ENCODE measurements at regions not wholly inside any gene's neighbourhood (a gene's known extent, or its start where the extent isn't known, plus 50 kb on each side); places are given as distances from the start of the nearest gene placed in this dataset.

DNA sequence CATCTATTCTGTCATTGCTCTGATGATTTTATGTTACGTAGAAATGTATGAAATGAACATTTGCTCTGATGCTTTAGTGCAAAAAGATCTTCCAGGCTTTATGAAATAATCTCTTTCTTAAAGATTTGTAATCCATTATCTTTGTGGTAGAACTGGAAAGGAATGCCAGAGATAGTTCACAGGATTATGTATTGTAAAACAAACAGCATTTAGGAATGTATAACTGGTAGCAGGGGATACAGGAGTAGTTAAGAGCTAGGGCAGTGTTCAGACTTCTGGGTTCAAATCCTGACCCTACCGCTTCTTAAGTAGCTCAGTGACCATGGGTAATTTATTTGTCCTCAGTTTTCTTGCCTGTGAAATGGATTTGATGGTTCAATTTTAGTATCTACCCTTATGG, 429.8 kb upstream of the TPM1 start:
- TF ChIP-seq POLR2AphosphoS5 (IDR thresholded peaks at IDR 0.05) (no peak), SMC3 (conservative IDR thresholded peaks at IDR 0.05; ENCODE audit: poor library complexity) (no peak), RAD21 (conservative IDR thresholded peaks at IDR 0.05) (no peak), EP300 (conservative IDR thresholded peaks at IDR 0.05; ENCODE audit: poor library complexity, severe bottlenecking) (no peak), MXI1 (conservative IDR thresholded peaks at IDR 0.05; ENCODE audit: poor library complexity, severe bottlenecking) (no peak), TAF1 (IDR thresholded peaks at IDR 0.05; ENCODE audit: low read depth) (no peak), EZH2 (IDR thresholded peaks at IDR 0.05; ENCODE audit: borderline replicate concordance, insufficient read depth, low read length, poor library complexity, severe bottlenecking) (no peak)
- TF ChIP-seq, protein P1, sequence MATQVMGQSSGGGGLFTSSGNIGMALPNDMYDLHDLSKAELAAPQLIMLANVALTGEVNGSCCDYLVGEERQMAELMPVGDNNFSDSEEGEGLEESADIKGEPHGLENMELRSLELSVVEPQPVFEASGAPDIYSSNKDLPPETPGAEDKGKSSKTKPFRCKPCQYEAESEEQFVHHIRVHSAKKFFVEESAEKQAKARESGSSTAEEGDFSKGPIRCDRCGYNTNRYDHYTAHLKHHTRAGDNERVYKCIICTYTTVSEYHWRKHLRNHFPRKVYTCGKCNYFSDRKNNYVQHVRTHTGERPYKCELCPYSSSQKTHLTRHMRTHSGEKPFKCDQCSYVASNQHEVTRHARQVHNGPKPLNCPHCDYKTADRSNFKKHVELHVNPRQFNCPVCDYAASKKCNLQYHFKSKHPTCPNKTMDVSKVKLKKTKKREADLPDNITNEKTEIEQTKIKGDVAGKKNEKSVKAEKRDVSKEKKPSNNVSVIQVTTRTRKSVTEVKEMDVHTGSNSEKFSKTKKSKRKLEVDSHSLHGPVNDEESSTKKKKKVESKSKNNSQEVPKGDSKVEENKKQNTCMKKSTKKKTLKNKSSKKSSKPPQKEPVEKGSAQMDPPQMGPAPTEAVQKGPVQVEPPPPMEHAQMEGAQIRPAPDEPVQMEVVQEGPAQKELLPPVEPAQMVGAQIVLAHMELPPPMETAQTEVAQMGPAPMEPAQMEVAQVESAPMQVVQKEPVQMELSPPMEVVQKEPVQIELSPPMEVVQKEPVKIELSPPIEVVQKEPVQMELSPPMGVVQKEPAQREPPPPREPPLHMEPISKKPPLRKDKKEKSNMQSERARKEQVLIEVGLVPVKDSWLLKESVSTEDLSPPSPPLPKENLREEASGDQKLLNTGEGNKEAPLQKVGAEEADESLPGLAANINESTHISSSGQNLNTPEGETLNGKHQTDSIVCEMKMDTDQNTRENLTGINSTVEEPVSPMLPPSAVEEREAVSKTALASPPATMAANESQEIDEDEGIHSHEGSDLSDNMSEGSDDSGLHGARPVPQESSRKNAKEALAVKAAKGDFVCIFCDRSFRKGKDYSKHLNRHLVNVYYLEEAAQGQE (IDR thresholded peaks at IDR 0.05; ENCODE audit: borderline replicate concordance), result no peak
- TF ChIP-seq, protein P2, sequence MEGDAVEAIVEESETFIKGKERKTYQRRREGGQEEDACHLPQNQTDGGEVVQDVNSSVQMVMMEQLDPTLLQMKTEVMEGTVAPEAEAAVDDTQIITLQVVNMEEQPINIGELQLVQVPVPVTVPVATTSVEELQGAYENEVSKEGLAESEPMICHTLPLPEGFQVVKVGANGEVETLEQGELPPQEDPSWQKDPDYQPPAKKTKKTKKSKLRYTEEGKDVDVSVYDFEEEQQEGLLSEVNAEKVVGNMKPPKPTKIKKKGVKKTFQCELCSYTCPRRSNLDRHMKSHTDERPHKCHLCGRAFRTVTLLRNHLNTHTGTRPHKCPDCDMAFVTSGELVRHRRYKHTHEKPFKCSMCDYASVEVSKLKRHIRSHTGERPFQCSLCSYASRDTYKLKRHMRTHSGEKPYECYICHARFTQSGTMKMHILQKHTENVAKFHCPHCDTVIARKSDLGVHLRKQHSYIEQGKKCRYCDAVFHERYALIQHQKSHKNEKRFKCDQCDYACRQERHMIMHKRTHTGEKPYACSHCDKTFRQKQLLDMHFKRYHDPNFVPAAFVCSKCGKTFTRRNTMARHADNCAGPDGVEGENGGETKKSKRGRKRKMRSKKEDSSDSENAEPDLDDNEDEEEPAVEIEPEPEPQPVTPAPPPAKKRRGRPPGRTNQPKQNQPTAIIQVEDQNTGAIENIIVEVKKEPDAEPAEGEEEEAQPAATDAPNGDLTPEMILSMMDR (IDR thresholded peaks at IDR 0.05; ENCODE audit: poor library complexity, severe bottlenecking), result no peak
- Histone ChIP-seq H3K9ac (ENCODE audit: low read length) (no peak overlapping the region), H3K27me3 (ENCODE audit: insufficient read depth, low read depth, low read length) (no peaks in the 10 kb centered on the region), H3K27ac (ENCODE audit: low read length) (no peak overlapping the region), H4K20me1 (ENCODE audit: insufficient read depth) (no peaks in the 10 kb centered on the region), H3F3A (ENCODE audit: insufficient read depth, low read length, poor library complexity, severe bottlenecking) (no peaks in the 10 kb centered on the region), H3K79me2 (replicated peaks; ENCODE audit: insufficient read depth, low read length) (no peaks in the 10 kb centered on the region), H3K4me3 (ENCODE audit: low read length) (no peak overlapping the region), H2AFZ (ENCODE audit: low read depth, low read length) (no peak overlapping the region), H3K4me2 (ENCODE audit: low read length) (no peak overlapping the region), H3K36me3 (ENCODE audit: insufficient read depth, low read length) (no peaks in the 10 kb centered on the region), H3K9me3 (ENCODE audit: low read length) (no peaks in the 10 kb centered on the region), H3K9me2 (ENCODE audit: insufficient read depth, low read length) (no peaks in the 10 kb centered on the region)

DNA sequence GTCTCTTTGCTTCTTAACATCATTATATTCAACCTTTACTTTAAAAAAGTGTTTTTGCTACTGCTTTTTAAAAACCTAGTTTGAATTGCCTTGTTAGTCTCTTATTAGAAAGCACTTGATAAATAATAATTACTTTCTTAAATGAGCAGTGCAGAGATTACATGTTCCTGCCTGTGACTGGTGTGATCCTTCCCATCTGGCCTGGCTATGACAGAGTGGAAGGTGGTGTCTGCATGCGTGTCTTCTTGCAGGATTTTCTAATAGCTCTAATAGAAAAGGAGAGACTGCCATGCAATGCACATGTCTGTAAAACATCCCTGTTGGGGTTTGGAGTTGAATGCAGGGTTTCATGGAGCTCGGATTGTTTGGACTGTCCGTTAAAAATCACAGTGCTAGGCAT, 425.8 kb upstream of the TPM1 start:
- no peak overlapping the region for H3K4me2 ChIP-seq (ENCODE audit: low read length)
- TF ChIP-seq, protein P2 (IDR thresholded peaks at IDR 0.05; ENCODE audit: poor library complexity, severe bottlenecking), result no peak
- TF ChIP-seq SMC3 (conservative IDR thresholded peaks at IDR 0.05; ENCODE audit: poor library complexity), result no peak
- no peak for TF ChIP-seq EP300 (conservative IDR thresholded peaks at IDR 0.05; ENCODE audit: poor library complexity, severe bottlenecking)
- TF ChIP-seq EZH2 (IDR thresholded peaks at IDR 0.05; ENCODE audit: borderline replicate concordance, insufficient read depth, low read length, poor library complexity, severe bottlenecking), result no peak
- no peak for TF ChIP-seq TAF1 (IDR thresholded peaks at IDR 0.05; ENCODE audit: low read depth)
- no peak for TF ChIP-seq RAD21 (conservative IDR thresholded peaks at IDR 0.05)
- TF ChIP-seq, protein P1 (IDR thresholded peaks at IDR 0.05; ENCODE audit: borderline replicate concordance), result no peak
- no peak for TF ChIP-seq MXI1 (conservative IDR thresholded peaks at IDR 0.05; ENCODE audit: poor library complexity, severe bottlenecking)
- no peak for TF ChIP-seq POLR2AphosphoS5 (IDR thresholded peaks at IDR 0.05)
- H3K27ac ChIP-seq (ENCODE audit: low read length), result no peak overlapping the region

More for the DNA sequence above, 425.8 kb upstream of the TPM1 start:
- H3K9me2 ChIP-seq (ENCODE audit: insufficient read depth, low read length), result no peaks in the 10 kb centered on the region
- no peak overlapping the region for H2AFZ ChIP-seq (ENCODE audit: low read depth, low read length)
- H4K20me1 ChIP-seq (ENCODE audit: insufficient read depth), result no peaks in the 10 kb centered on the region
- H3K36me3 ChIP-seq (ENCODE audit: insufficient read depth, low read length), result no peaks in the 10 kb centered on the region
- H3K9me3 ChIP-seq (ENCODE audit: low read length), result no peaks in the 10 kb centered on the region
- no peaks in the 10 kb centered on the region for H3K79me2 ChIP-seq (replicated peaks; ENCODE audit: insufficient read depth, low read length)
- H3K9ac ChIP-seq (ENCODE audit: low read length), result no peak overlapping the region
- no peaks in the 10 kb centered on the region for H3K27me3 ChIP-seq (ENCODE audit: insufficient read depth, low read depth, low read length)
- no peak overlapping the region for H3K4me3 ChIP-seq (ENCODE audit: low read length)
- no peaks in the 10 kb centered on the region for H3F3A ChIP-seq (ENCODE audit: insufficient read depth, low read length, poor library complexity, severe bottlenecking)
